GM21528 (cell line): ENCODE measurements at regions not wholly inside any gene's neighbourhood (a gene's known extent, or its start where the extent isn't known, plus 50 kb on each side); places are given as distances from the start of the nearest gene placed in this dataset.

ENCODE experiments used
- ATAC-seq: cut with Tn5 transposase; IDR thresholded peaks from one replicate; pipeline ENCODE4 v1.9.1; 2021; ENCODE audit warnings: mild to moderate bottlenecking, moderate library complexity; ENCODE audit not compliant: unreplicated experiment, low FRiP score

DNA sequence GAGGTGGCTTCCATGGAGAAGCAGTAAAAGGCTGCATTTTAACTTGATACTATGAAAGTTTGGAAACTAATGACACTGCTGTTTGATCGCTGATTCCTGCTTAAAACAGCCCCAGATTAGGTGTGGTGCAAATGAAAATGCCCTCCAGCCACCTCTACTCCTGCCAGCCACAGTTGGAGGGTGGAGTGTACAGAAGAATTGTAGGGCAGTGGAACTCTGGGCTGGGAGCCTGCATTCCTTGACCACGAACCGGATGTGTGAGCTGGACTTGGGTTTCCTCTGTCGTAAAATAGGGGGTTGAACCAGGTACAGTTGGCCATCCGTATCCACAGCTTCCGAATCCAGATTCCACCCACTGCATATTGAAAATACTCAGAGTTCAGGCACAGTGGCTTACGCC lies 84.6 kb upstream of the RFX8 start:
- no peak for ATAC-seq

DNA sequence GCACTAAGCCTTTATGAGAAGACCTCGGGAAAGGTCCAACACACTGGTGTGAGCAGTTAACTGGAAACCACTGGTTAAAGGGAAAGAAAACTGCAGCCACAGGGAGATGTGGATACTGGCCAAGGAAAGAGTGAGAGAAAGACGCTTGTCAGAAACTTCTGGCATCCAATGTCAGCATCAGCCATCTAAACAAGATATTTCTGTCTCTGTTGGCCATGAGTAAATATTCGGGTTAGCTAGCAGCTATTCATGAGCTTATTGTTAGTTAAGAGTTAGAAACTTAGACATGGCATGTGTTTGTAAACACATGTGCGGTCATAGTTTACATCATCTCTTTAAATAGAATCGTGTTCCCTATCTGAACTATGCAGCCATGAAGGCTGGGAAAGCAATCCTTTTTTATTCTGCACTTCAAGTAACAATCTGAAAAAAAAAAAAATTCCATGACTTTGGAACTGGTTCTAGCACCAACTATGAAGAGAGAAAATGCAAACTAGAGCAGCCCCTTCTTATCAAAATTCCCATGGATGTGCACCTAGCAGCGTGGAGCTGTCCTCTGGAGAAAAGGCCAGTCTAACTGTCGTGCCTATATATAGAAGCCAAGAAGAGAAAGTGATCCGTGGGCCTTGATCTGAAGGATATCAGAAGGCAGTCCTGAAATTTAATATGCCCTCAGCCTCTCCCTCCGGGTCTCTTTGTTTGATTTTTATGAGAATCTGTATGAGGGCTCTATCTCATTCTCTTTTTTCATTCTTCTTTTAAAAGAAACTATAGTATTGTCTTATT lies 84.0 kb upstream of the RFX8 start:
- ATAC-seq, result no peak

DNA sequence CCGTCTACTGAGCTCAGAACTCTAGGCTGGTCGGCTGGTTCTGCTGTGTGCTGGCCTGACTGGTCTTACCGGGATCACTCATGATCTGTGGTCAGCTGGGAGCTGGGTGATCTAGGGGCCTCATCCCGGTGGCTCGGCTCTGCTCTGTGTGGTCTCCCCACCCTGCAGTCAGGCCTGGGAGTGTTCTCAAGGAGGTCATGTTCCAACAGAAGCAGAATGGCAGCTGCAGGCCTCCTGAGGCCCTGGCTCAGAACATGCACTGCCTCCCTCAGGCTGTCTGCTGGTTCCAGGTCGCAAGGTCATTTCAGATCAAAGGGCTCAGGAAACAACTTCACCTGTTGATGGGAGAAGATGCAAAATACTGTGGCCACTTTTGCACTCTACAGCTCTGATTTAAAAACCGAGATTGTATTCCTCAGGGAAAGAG lies 81.1 kb upstream of the RFX8 start:
- ATAC-seq, result no peak

DNA sequence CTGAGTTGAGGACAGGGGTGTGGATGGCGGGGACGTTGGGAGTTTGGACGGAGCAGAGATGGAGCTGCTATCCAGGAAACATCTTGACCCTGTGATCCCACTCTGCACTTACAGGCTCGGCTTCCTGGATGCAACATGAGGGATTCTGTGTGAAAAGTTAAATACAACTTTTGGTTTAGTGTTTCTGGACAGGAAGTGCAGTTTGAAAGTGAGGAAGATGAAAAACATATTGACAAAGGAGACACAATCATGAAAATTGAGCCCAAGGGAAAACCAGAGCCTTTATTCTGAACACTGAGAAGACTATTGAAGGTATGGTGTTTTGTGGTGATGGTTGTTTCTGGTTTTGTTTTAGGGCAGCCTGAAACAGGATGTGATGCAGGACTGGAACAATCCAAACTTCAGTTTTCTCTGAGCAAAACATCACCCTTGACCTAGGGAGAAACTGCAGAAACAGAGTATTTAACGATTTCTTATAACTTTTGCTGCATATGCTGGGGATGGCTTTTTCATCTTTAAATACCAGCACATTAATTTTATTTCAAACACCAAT lies 76.5 kb upstream of the RFX8 start:
- no peak for ATAC-seq

DNA sequence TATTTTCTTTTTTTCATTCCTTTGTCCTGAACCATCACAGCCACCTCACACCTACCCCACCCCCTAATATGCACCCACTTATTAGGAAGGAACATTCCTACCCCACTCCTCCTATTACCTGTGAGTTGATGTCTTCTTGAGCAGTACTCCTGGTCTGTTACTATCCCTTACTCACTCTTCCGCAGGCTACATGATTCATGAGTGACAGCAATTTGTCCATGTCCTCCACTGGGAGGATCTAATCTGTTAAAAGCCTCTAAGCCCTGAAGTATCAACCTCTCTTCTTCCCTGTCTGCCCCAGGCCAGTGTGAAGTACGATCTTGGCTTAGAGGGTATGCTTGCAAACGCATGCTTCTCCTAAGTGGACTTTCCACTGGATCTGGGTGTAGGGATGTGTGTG lies 75.6 kb upstream of the RFX8 start:
- no peak for ATAC-seq

DNA sequence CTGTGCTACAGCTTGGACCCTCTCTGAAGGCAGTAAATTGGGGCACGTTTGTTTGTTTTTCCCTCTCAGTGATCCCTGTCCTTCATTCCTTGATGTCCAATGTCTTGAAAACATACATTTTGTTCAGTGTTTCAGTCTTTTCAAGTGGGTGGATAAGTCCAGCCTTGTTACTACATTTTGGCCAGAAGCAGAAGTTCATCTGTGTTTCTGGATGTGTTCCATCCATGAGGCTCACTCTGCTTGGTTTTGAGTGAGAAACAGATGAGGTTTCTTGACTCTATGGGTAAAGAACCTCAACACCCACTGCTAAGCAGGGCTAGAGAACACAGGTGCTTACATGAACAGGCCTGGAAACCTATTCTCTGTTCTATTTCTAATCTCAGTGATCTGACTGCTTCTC lies 74.5 kb upstream of the RFX8 start:
- ATAC-seq, result no peak

DNA sequence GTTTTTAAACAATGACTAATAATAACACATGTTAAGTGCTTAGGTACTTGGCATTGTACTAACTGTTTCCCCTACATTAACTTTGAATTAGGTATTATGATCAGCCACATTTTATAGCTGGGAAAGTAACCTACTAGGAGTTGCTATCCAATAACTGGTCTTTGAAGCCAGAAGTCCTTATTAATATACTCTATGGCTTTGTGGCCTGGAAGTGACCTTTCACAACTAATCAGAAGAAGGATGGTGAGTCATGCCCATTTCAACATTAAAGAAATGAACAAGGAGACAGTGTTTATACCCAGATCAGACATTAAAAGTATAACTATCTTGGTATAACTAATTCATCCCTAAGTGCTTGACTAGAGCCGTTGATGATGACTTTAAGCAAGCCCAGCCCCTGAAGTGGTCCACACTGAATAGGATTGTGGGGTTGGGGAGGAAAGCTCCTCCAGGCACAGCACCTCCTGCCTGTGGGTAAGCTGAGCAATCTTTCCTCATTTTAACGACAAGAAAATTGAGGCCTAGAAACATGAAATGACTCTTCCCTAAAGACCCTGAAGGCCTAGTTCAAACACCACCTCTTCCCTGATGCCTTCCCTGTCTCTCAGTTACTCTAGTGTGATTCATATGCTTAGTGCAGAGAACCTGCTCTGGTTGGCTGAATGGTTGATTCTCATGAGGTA lies 71.6 kb upstream of the RFX8 start:
- ATAC-seq, result no peak

DNA sequence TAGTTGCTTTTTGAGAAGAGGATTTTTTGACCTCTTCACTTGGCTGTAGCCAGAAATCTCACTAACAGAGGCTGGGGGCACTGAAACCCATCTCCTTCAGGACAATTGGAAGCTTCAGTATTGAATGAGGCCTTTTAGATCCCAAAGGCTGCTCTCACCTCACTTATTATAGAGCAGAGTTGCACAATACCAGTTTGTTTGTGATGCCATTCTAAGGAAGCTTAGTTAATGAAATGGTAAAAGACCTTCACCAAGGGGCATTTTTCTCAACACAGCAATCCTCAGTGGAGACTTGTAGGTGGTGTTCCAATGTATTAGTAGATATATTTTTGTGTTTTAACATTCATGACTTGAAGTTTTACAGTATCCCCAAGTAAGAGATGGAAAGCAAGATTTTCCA lies 71.0 kb upstream of the RFX8 start:
- ATAC-seq, result no peak

DNA sequence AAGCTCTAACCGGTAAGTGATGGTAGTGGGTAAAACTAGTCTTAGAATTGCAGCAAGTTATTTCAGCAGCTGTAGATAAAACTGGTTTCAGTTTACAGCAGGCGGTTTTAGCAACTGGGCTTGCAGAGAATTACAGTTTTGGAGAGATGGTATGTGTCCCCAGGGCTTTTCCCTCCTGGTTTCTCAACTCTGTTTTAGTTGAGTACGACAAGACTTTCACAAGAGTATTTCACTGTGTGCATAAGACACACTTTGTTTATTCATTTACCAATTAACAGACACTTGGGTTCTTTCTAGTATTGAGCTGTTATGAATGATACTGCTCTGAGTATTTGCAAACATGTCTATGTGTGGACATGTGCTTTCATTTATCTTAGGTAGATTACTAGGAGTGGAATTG lies 65.6 kb upstream of the RFX8 start:
- no peak for ATAC-seq

DNA sequence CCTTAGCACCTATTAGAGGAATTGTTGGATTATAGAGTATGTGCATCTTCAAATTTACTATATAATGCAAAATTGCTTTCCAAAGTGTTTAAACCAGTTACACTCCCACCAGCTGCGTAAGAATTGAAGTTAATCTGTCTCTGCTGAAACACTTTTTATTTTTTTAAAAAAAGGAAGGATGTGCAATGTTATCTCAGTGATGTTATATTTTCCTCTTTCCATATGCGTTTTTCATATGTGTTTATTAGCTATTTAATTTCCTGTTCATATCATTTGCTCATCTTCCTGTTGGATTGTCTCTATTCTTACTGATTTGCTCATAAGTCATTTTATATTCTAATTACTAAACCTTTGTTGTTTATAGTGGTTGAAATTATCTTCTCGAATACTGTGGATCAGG lies 63.2 kb upstream of the RFX8 start:
- ATAC-seq, result no peak

DNA sequence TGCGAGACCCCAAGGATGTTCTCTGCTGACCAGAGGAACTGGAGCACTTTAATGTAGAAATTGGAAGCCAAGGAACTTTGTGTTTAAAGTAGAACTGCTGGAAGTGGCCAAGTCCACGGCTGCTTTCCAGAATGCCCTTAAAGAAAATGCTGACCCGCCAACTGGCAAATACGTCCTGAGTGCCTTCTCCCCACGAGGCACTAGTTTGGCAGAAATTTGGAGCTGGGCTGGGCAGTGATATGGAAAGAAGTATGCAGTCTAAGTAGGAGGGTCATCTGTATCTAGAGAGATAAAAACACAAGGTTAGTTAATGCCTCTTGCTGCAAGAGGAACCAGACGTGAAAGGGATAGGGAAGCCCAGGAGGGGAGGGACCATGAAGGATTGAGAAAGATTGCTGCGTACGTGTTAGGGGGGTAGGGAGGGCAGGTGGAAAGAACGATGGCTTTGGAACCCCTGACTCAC lies 59.3 kb upstream of the RFX8 start:
- no peak for ATAC-seq

DNA sequence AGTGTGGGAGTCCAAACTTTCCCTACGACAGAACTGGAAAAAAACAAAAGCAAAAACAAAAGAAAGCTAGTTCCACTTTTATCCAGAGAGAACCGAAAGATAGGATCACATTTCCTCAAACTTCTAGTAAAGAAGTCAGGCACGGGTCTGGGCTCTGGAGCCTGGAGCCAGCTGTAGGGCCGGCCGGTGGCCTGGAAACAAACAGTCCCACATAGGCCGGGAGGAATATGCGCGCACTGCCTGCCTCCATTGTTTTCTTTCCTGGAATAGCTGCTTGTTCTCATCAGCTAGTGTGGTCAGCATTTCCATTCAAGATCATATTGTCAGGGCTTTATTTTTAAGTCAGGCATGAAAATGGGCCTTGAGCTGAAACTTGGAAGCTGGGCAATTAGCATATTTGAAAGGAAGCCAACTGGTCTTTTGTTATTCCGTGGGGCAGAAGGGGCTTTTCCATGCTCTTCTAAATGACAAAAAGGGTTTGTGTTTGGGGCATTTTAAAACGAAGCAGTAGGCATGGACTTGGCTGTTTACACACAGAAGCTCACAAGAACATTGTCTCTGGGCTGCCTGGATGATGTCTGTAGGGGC lies 58.7 kb upstream of the RFX8 start:
- ATAC-seq, result no peak

DNA sequence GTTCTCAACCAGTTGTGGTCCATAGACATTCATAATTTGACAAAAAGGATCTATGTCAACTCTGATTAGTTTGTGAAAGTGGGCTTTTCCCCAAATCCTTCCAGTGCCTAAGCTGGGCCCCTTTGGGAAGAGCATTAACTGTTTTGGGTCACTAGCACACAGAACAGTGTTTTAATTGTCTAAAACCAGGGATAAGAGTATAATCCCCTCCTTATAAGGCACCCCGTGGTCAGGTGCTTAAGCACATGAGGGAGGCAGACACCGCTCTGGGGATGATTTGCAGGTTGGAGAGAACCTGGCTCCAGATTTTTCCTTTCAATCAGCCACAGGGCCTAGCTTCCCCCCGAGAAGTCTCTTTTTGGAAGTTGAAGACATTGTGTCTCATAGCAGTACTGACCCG lies 53.6 kb upstream of the RFX8 start:
- ATAC-seq, result no peak

DNA sequence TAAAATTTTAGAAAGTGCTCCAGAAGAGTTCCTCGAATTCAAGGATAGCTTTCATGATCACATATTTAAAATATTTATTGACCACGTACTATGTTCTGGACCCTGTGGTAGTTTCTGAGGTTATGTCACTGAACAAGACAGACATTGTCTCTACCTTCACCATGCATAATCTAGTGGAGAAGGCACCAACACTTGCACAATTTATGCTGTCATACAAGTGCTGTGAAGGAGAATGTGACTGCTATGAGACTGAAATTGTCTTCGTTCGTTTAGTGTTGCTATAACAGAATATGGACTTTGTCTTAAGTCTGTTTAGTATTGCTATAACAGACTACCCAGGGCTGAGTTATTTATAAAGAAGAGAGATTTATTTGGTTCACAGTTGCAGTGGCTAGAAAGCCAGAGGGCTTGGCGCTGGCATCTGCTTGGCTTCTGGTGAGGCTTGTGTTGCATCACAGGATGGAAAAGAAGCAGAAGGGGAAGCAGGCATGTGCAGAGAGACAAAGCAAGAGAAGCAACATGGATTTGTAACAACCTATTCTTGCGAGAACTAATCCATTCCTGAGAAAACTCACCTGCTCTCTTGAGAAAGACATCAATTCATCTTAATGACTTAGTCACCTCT lies 50.0 kb upstream of the RFX8 start:
- ATAC-seq, result no peak
